IMR-90 (cell line): ENCODE measurements at regions not wholly inside any gene's neighbourhood (a gene's known extent, or its start where the extent isn't known, plus 50 kb on each side); places are given as distances from the start of the nearest gene placed in this dataset.
"Not testable (repeated sequence)": the region's sequence is repeated elsewhere in the genome, so short reads cannot be mapped to it uniquely, and the experiment has no call there.

Source experiments
- ATAC-seq: fragments of 200-7000 bp; cut with Tn5 transposase; 2 replicates; pipeline ENCODE4 v1.9.1; 2020; ENCODE audit warnings: low read depth, mild to moderate bottlenecking, moderate library complexity
- BruUV-seq: library from RNA; stranded (reverse); fragments of 400-500 nt; replicated peaks from 2 replicates; lab custom pipeline; 2021; lab: Mats Ljungman, UMichigan
- CTCF ChIA-PET: fragments of 300-600 bp; formaldehyde crosslinking; extraction: SDS; loops from one replicate; lab custom pipeline; 2021; ENCODE audit warnings: antibody characterized with exemption; lab: Yijun Ruan, JAX
- POLR2A ChIA-PET: fragments of 300-600 bp; sonication (Branson Sonifier 250); formaldehyde crosslinking; loops from one replicate; lab custom pipeline; 2022; ENCODE audit warnings: antibody characterized with exemption; ENCODE audit not compliant: unreplicated experiment; lab: Charles Lee
- DNase-seq: peaks from one replicate; pipeline ENCODE4 v3.0.0; 2013
- H2AFZ ChIP-seq: replicated peaks from 2 replicates; pipeline ENCODE3; 2013; ENCODE audit warnings: low read length, mild to moderate bottlenecking; ENCODE audit not compliant: poor library complexity
- H2AK5ac ChIP-seq: 2 replicates; pipeline ENCODE4 v1.6.1; 2013; ENCODE audit warnings: low read depth, low read length, inconsistent platforms
- H2AK9ac ChIP-seq: replicated peaks from 2 replicates; pipeline ENCODE3; 2013; ENCODE audit warnings: mild to moderate bottlenecking, low read depth, low read length, moderate library complexity; ENCODE audit not compliant: poor library complexity
- H2BK120ac ChIP-seq: 2 replicates; pipeline ENCODE4 v1.6.1; 2013; ENCODE audit warnings: low read depth, low read length, inconsistent platforms
- H2BK15ac ChIP-seq: 3 replicates; pipeline ENCODE4 v1.6.1; 2013; ENCODE audit warnings: low read depth, low read length, inconsistent platforms
- H2BK20ac ChIP-seq: 2 replicates; pipeline ENCODE4 v1.6.1; 2013; ENCODE audit warnings: low read depth, mild to moderate bottlenecking, inconsistent platforms, low read length, moderate library complexity
- H2BK5ac ChIP-seq: 2 replicates; pipeline ENCODE4 v1.6.1; 2013; ENCODE audit warnings: mild to moderate bottlenecking, low read depth, low read length, inconsistent platforms; ENCODE audit not compliant: poor library complexity, severe bottlenecking
- H3K14ac ChIP-seq: replicated peaks from 2 replicates; pipeline ENCODE4 v1.6.1; 2013; ENCODE audit warnings: low read depth, low read length, inconsistent platforms
- H3K18ac ChIP-seq: 2 replicates; pipeline ENCODE4 v1.6.1; 2013; ENCODE audit warnings: low read depth, low read length, control low read depth
- H3K23ac ChIP-seq: 2 replicates; pipeline ENCODE4 v1.6.1; 2013; ENCODE audit warnings: low read depth, low read length, inconsistent platforms
- H3K27ac ChIP-seq: 2 replicates; pipeline ENCODE4 v1.5.1; 2013; ENCODE audit warnings: mild to moderate bottlenecking, control low read depth, low read length; ENCODE audit not compliant: insufficient read depth
- H3K27me3 ChIP-seq: 2 replicates; pipeline ENCODE4 v1.6.1; 2013; ENCODE audit warnings: low read length; ENCODE audit not compliant: control insufficient read depth, insufficient read depth
- H3K36me3 ChIP-seq: 2 replicates; pipeline ENCODE4 v1.6.1; 2013; ENCODE audit warnings: low read length, mixed read lengths; ENCODE audit not compliant: control insufficient read depth, insufficient read depth
- H3K4ac ChIP-seq: 2 replicates; pipeline ENCODE4 v1.6.1; 2013; ENCODE audit warnings: low read depth, low read length, inconsistent platforms
- H3K4me1 ChIP-seq: 2 replicates; pipeline ENCODE4 v1.6.1; 2013; ENCODE audit warnings: low read length, mixed read lengths; ENCODE audit not compliant: control insufficient read depth, insufficient read depth
- H3K4me2 ChIP-seq: 2 replicates; pipeline ENCODE4 v1.6.1; 2013; ENCODE audit warnings: low read depth, mild to moderate bottlenecking, control low read depth, low read length, moderate library complexity
- H3K4me3 ChIP-seq: 2 replicates; pipeline ENCODE4 v1.5.1; 2013; ENCODE audit warnings: low read depth, mild to moderate bottlenecking, control low read depth, low read length, moderate library complexity; ENCODE audit not compliant: insufficient read depth
- H3K56ac ChIP-seq: 2 replicates; pipeline ENCODE4 v1.6.1; 2013; ENCODE audit warnings: low read length, inconsistent platforms; ENCODE audit not compliant: insufficient read depth; ENCODE audit errors: extremely low read depth
- H3K79me1 ChIP-seq, 2 experiments: 2 replicates each; pipeline ENCODE4 v1.6.1; 2013; ENCODE audit warnings: low read length in 2 of 2, inconsistent platforms in 1 of 2, low read depth in 1 of 2
- H3K9ac ChIP-seq: 2 replicates; pipeline ENCODE4 v1.6.1; 2013; ENCODE audit warnings: low read depth, low read length, control low read depth
- H3K9me1 ChIP-seq: 2 replicates; pipeline ENCODE4 v1.6.1; 2013; ENCODE audit warnings: low read length, inconsistent platforms; ENCODE audit not compliant: insufficient read depth
- H3K9me3 ChIP-seq: 2 replicates; pipeline ENCODE4 v1.6.1; 2013; ENCODE audit warnings: low read length; ENCODE audit not compliant: control insufficient read depth, insufficient read depth
- H4K20me1 ChIP-seq: 2 replicates; pipeline ENCODE4 v1.6.1; 2013; ENCODE audit warnings: low read length, inconsistent platforms; ENCODE audit not compliant: insufficient read depth
- H4K5ac ChIP-seq: 2 replicates; pipeline ENCODE4 v1.6.1; 2013; ENCODE audit warnings: mild to moderate bottlenecking, low read depth, low read length, control low read depth
- H4K8ac ChIP-seq, 2 experiments: 2 replicates each; pipeline ENCODE4 v1.6.1; 2013; ENCODE audit warnings: low read depth in 2 of 2, low read length in 2 of 2, control low read depth in 1 of 2, inconsistent platforms in 1 of 2
- H4K91ac ChIP-seq: 2 replicates; pipeline ENCODE4 v1.6.1; 2013; ENCODE audit warnings: low read depth, low read length, inconsistent platforms; ENCODE audit not compliant: insufficient read depth
- WGBS, 2 experiments: methylation state at CpG; one replicate each; pipeline versions ENCODE4 v1.1.5 to v1.1.7; 2013; ENCODE audit warnings: missing lambda C conversion rate in 2 of 2; ENCODE audit not compliant: insufficient read length in 1 of 2; ENCODE audit errors: extremely low coverage in 2 of 2; 5-methylcytosine and 5-hydroxymethylcytosine counted together
- dilution Hi-C: fragments of 300-500 bp; cut with HindIII; formaldehyde crosslinking; loops from one replicate; pipeline ENCODE4 v1.14.3; 2018; ENCODE audit warnings: low sequenced_read_pairs; ENCODE audit not compliant: unreplicated experiment
- in situ Hi-C: fragments of 300-500 bp; cut with MboI; formaldehyde crosslinking; loops from 3 replicates; pipeline ENCODE4 v1.14.3; 2019; ENCODE audit warnings: low sequenced_read_pairs, inconsistent platforms, mixed read lengths
- intact Hi-C: fragments of 100-400 bp; cut with micrococcal nuclease; formaldehyde crosslinking; loops from 2 replicates; pipeline ENCODE4 v1.10.0; 2022

DNA sequence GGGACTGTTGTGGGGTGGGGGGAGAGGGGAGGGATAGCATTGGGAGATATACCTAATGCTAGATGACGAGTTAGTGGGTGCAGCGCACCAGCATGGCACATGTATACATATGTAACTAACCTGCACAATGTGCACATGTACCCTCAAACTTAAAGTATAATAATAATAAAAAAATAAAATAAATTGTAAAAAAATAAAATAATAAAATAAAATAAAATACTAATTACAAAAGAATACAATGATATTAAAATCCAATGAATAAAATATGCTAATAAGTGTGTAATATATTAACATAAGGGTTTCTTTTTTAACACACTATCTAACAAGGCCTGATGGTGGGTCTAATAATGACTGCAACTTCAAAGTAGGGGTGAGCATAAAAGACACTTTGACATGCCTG, 177.6 kb downstream of the CPEB2 start:
- DNase-seq, H3K27ac ChIP-seq, in situ Hi-C loops, H4K20me1 ChIP-seq, H4K91ac ChIP-seq, H3K9ac ChIP-seq, POLR2A ChIA-PET, H3K4me1 ChIP-seq, H2BK15ac ChIP-seq, H2AK5ac ChIP-seq, H3K9me1 ChIP-seq, H3K27me3 ChIP-seq, H2AK9ac ChIP-seq, H3K14ac ChIP-seq, H2AFZ ChIP-seq, H4K8ac ChIP-seq, H3K9me3 ChIP-seq, H3K36me3 ChIP-seq, H3K4ac ChIP-seq, H3K4me3 ChIP-seq, H3K23ac ChIP-seq, H2BK20ac ChIP-seq, BruUV-seq, H2BK120ac ChIP-seq, H3K79me1 ChIP-seq, H2BK5ac ChIP-seq, dilution Hi-C loops, H4K5ac ChIP-seq, ATAC-seq, H3K4me2 ChIP-seq, H3K56ac ChIP-seq, CTCF ChIA-PET, H3K18ac ChIP-seq, intact Hi-C loops: not testable (repeated sequence)
- no CpG with 5 or more reads among the region's 2 CpGs for WGBS, 2 experiments
